ENCODE measurements at regions not wholly inside any gene's neighbourhood (a gene's known extent, or its start where the extent isn't known, plus 50 kb on each side); places are given as distances from the start of the nearest gene placed in this dataset.

GRCh38 chr10:9504227-9504626, 1449.7 kb downstream of the GATA3 start:
- no peak for TF ChIP-seq POLR2A (IDR thresholded peaks at IDR 0.05)
- TF ChIP-seq CTCF (IDR thresholded peaks at IDR 0.05): no peak
